ENCODE measurements at regions not wholly inside any gene's neighbourhood (a gene's known extent, or its start where the extent isn't known, plus 50 kb on each side); places are given as distances from the start of the nearest gene placed in this dataset.
A peak's percentile ranks its signal among the peaks of the same experiment; 100 is the strongest.
"Not testable (repeated sequence)": the region's sequence is repeated elsewhere in the genome, so short reads cannot be mapped to it uniquely, and the experiment has no call there.

- no peak overlapping the region for H3K27ac Mint-ChIP-seq
- no peak for TF ChIP-seq CTCF (IDR thresholded peaks at IDR 0.05)
- no peak for DNase-seq
- H3K36me3 Mint-ChIP-seq (ENCODE audit: low read depth), result no peaks in the 10 kb centered on the region
- H3K4me3 Mint-ChIP-seq, result no peak overlapping the region
- H3K27me3 Mint-ChIP-seq (ENCODE audit: low read depth, poor library complexity), result peaks cover 3% of the 10 kb centered on the region
- no peaks in the 10 kb centered on the region for H3K4me1 Mint-ChIP-seq
- no peaks in the 10 kb centered on the region for H3K9me3 Mint-ChIP-seq
These were observed 1046.7 kb downstream of the HACE1 start for GRCh38 chr6:103812970-103813369.

- H3K27ac Mint-ChIP-seq; H3K36me3 Mint-ChIP-seq (ENCODE audit: low read depth); H3K27me3 Mint-ChIP-seq (ENCODE audit: low read depth, poor library complexity); H3K9me3 Mint-ChIP-seq; H3K4me1 Mint-ChIP-seq; H3K4me3 Mint-ChIP-seq: not testable (repeated sequence)
- DNase-seq, result peak; percentile 13
These were observed 1057.7 kb downstream of the HACE1 start for GRCh38 chr6:103801901-103802479.

- peaks cover 7% of the 10 kb centered on the region for H3K9me3 Mint-ChIP-seq
- no peak for DNase-seq
These were observed 1059.6 kb downstream of the HACE1 start for GRCh38 chr6:103799971-103800670.

GRCh38 chr6:103798166-103798565 is 1061.6 kb downstream of the HACE1 start:
- peaks cover 5% of the 10 kb centered on the region for H3K4me1 Mint-ChIP-seq
- H3K27me3 Mint-ChIP-seq (ENCODE audit: low read depth, poor library complexity), result no peaks in the 10 kb centered on the region
- H3K4me3 Mint-ChIP-seq, result no peak overlapping the region
- DNase-seq, result no peak
- H3K9me3 Mint-ChIP-seq, result peaks cover 13% of the 10 kb centered on the region
- no peak for TF ChIP-seq CTCF (IDR thresholded peaks at IDR 0.05)
- H3K36me3 Mint-ChIP-seq (ENCODE audit: low read depth), result no peaks in the 10 kb centered on the region
- H3K27ac Mint-ChIP-seq, result no peak overlapping the region

More at GRCh38 chr6:103799971-103800670, 1059.6 kb downstream of the HACE1 start:
- peaks cover 5% of the 10 kb centered on the region for H3K4me1 Mint-ChIP-seq
- no peaks in the 10 kb centered on the region for H3K36me3 Mint-ChIP-seq (ENCODE audit: low read depth)
- no peak overlapping the region for H3K4me3 Mint-ChIP-seq
- no peaks in the 10 kb centered on the region for H3K27me3 Mint-ChIP-seq (ENCODE audit: low read depth, poor library complexity)
- H3K27ac Mint-ChIP-seq, result no peak overlapping the region
- no peak for TF ChIP-seq CTCF (IDR thresholded peaks at IDR 0.05)

GRCh38 chr6:103797738-103798137 is 1062.0 kb downstream of the HACE1 start:
- TF ChIP-seq CTCF (IDR thresholded peaks at IDR 0.05), result peak; percentile 55
- no peaks in the 10 kb centered on the region for H3K36me3 Mint-ChIP-seq (ENCODE audit: low read depth)
- no peak for DNase-seq

GRCh38 chr6:103791458-103791857 is 1068.3 kb downstream of the HACE1 start:
- Mint-ChIP-seq H3K4me1 (no peaks in the 10 kb centered on the region), H3K4me3 (no peak overlapping the region), H3K27ac (no peak overlapping the region), H3K27me3 (ENCODE audit: low read depth, poor library complexity) (no peaks in the 10 kb centered on the region), H3K36me3 (ENCODE audit: low read depth) (no peaks in the 10 kb centered on the region), H3K9me3 (peaks cover 10% of the 10 kb centered on the region)
- DNase-seq, result no peak
- TF ChIP-seq CTCF (IDR thresholded peaks at IDR 0.05), result no peak

More at GRCh38 chr6:103797738-103798137, 1062.0 kb downstream of the HACE1 start:
- Mint-ChIP-seq H3K9me3 (peaks cover 10% of the 10 kb centered on the region), H3K4me3 (no peak overlapping the region), H3K27ac (no peak overlapping the region), H3K27me3 (ENCODE audit: low read depth, poor library complexity) (no peaks in the 10 kb centered on the region), H3K4me1 (peaks cover 5% of the 10 kb centered on the region)

Measured in nephron progenitor cell (in vitro differentiated cells).